Right lung (tissue), 2 donors: ENCODE measurements at regions not wholly inside any gene's neighbourhood (a gene's known extent, or its start where the extent isn't known, plus 50 kb on each side); places are given as distances from the start of the nearest gene placed in this dataset.

ENCODE experiments used
- DNase-seq, 2 donors: peaks; one replicate each; pipeline ENCODE4 v3.0.0-alpha.2; 2013

DNA sequence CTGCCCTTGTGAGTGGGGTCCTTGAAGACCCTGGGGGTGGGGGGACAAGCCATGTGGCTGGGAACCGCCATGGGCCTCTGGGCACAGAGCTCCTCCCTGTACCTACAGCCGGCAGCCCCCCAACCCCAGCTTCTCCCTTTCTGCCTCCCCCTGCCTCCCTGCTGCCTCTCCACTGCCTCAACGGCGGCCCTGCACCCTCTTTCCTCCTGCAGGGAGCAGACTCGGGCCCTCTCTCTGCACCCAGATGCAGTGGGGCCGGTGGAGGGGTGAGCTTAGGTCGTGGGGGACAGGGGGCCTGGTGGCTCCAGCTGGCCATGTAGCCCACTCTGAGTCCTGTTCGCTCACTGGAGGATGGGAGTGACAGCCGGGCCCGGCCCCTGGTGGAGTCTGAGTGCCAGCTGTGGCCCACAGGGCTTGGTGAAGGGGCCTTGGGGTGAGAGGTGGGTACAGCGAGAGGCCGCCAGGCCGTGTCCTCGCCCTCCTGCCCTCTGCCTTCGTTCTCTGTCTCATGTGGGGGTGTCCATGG, 139.3 kb upstream of the COL5A1 start:
- DNase-seq, result no peak

DNA sequence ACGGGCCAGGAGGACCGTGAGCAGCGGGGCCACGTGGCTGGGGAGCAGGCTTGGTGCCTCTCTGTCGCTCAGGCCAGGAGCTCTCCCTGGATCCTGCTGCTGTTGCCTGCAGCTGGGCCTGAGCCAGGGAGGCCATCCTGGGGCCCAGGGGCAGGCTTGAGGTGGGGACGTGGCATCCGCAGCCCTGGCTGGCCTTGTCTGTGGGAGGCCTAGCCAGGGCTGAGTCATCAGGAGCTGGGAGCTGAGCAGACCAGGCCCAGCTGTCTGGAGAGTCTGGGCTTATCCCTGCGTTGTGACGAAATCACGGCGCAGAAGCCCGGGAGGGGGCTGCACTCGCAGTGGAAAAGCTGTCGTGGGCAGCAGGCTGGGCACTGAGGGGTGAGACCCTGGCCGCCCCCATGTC, 138.8 kb upstream of the COL5A1 start:
- peak; percentile 83 to 85 for DNase-seq

- DNase-seq, result no peak
These were observed 138.1 kb upstream of the COL5A1 start for GRCh38 chr9:134503301-134504105.

DNA sequence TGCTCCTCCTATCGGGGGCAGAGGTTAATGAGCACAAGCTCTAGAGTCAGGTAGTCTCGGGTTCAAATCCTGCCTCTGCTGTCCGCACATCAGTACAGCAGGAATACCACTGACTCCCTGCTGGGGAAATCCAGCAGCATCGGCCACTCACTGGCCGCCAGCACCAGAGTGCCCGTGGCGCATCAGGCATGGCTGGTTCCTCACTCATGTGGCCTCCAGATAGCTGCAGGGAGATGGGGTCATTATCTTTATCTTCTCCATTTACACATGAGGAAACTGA, 137.6 kb upstream of the COL5A1 start:
- no peak for DNase-seq

DNA sequence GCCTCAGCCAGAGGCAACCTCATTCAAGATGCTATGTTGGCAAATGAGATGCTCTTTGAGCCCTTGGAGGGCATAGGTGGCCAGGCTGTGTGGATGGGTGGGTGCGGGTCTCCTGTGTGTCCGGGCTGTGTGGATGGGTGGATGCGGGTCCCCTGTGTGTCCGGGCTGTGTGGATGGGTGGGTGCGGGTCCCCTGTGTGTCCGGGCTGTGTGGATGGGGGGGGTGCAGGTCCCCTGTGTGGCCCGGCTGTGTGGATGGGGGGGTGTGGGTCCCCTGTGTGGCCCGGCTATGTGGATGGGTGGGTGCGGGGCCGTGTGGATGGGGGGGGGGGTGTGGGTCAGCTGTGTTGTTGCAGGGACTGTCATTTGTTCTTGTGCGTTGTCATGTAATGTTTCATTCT, 136.6 kb upstream of the COL5A1 start:
- DNase-seq, result no peak

DNA sequence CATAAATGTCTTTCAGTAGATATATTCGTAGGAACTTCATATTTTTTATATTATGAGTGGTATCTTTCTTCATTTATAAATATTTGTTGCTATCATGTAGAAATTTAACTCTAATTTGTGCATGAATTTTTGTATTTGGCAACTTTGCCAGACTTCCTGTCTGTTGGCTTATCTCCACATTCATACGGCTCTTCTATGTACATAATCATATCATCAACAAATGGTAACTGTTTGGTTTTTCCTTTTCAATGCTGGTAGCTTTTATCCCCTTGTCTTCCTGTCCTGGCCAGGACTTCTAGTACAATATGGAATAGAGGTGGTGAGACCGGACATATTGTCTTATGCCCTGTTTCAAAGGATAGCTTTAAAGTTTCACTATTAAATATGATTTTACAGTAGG, 132.3 kb upstream of the COL5A1 start:
- DNase-seq, result no peak

DNA sequence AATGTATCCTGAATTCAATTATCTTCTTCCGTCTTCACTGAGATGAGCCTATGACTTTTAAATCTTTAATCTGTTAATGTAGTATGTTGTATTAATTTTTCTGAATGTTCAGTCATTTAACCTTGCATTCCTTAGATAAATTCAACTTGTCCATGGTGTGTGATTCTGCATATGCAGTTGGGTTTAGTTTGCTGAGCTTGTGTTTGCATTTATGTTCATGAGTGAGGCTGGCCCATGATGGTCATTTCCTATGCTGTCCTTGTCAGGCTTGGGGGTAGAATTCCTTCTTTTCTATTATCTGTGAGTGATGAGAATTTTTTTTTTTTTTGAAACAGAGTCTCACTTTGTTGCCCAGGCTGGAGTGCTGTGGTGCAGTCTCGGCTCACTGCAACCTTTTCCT, 131.8 kb upstream of the COL5A1 start:
- no peak for DNase-seq

- no peak for DNase-seq
These were observed 127.1 kb upstream of the COL5A1 start for GRCh38 chr9:134514503-134514902.

DNA sequence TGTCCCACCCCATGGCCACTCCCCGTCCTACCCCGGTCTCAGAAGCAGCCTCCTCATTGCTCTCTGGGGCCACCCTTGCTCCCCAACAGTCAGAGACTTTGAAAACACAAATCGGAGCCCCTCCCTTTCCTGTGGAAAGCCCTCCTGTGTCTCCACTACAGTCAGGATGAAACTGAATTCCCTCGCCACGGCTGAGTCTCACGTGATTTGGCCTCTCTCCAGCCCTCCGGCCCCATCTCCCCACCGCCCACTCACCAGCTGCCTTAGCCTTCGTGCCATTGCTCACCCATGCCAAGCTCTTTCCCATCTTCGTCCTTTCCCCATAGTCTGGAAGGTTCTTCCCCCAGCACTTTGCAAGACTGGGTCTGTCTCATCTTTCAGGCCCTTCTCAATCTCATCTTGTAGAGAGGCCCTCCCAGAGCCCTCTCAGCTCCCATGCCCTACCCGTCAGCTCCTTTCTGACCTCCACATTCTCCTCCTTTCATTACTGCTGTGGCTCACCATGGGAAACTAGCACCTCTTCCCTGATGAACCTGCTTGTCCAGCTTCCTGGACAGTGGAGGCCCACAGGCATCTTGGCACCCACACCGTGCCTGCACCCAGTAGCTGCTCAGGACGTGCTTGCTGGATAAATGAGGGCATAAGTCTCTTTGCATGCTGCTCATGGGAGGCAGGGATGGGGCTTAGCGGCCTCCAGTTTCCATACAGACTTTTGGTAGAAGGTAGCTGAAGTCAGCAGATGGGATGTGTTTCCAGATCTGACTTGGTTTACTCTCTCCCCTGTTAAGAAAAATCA, 126.4 kb upstream of the COL5A1 start:
- no peak for DNase-seq

- no peak for DNase-seq
These were observed 125.1 kb upstream of the COL5A1 start for GRCh38 chr9:134516464-134516863.

- DNase-seq, result no peak
These were observed 124.4 kb upstream of the COL5A1 start for GRCh38 chr9:134517069-134517680.

GRCh38 chr9:134518004-134518606, 123.5 kb upstream of the COL5A1 start:
- no peak for DNase-seq

DNA sequence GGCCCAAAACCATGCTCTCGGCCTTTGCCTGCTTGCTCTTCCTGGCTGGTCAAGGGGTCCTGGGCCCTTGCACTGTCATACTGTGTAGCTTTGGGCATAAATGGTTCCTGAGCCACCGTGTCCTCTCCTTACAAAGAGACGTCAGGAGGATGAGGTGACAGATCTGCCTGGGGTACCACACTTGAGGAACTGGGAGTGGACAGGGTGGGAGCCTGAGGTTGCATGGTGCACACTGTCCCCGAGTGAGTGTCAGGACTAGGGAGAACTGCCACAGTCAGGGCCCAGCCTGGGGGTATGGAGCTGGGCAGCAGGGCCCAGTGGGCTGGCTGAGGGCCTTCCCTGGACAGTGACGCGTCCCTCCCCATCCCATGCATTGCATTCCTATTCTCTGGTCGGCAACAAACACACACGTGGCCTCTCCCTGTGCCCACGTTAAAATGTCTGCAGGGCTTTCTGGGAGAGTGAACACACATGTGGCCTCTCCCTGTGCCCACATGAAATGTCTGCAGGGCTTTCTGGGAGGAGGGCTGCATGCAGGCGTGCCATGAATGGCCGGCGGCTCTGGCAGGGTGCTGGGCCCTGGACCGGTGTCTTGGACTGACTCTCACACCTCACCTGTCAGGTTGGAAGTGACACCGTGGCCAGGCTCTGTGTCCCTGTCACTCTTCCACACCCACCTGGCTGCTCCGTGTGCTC, 122.1 kb upstream of the COL5A1 start:
- no peak for DNase-seq

GRCh38 chr9:134521817-134522501, 119.6 kb upstream of the COL5A1 start:
- no peak for DNase-seq

GRCh38 chr9:134522502-134522848, 119.1 kb upstream of the COL5A1 start:
- no peak for DNase-seq

DNA sequence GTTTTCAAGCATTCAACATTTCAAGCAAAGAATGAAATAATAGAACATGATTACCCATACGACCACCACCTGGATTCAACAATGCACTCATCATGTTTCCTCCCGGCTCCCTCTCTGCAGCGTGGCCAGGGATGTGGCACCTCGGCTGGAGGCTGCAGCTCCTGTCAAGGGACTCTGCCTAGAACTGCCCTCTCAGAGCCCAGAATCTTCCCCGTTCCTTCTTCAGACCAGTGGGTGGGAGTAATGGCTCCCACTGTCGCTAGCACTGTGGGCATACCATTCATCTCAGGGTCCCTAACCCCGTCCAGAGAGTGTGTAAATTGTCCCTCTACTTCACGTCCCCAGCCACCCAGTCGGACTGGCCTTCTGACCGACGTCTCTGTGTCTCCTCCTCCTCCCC, 118.6 kb upstream of the COL5A1 start:
- DNase-seq, result no peak

- DNase-seq, result no peak
These were observed 116.4 kb upstream of the COL5A1 start for GRCh38 chr9:134525070-134525815.

DNA sequence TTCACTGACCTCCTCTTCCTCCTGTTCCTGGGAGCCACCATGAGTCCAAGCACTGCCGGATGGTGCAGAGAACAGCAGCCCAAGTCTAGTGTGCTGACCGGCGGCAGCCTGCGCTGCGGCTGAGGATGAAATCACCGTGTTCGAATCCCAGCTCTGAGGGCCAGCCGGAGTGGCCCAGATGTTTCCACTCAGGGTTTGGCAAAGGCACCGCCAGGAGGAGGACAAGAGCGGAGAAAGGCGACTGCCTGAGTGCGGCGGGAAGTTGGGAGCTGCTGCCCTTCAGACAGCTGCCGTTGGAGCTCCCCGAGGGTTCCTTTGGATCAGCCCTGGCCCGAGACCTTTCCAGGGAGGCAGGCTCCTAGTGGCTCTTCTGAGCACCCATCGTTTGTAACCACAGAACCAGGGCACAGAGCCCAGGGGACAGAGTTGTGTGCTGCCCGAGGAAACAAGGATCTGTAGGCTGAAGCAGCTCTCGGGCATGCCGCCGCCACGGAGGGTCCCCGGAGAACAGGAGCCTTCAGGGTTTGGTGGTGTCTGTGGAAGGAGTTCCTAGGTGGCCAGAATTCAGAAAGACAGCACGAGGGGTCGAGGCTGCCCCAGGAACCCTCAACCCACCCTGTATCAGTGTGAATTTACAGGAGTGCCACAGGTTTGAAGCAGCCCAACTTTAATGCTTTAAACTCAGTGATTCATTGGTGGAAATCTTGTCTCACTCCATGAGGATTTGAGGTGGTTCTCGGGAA, 115.6 kb upstream of the COL5A1 start:
- no peak for DNase-seq

DNA sequence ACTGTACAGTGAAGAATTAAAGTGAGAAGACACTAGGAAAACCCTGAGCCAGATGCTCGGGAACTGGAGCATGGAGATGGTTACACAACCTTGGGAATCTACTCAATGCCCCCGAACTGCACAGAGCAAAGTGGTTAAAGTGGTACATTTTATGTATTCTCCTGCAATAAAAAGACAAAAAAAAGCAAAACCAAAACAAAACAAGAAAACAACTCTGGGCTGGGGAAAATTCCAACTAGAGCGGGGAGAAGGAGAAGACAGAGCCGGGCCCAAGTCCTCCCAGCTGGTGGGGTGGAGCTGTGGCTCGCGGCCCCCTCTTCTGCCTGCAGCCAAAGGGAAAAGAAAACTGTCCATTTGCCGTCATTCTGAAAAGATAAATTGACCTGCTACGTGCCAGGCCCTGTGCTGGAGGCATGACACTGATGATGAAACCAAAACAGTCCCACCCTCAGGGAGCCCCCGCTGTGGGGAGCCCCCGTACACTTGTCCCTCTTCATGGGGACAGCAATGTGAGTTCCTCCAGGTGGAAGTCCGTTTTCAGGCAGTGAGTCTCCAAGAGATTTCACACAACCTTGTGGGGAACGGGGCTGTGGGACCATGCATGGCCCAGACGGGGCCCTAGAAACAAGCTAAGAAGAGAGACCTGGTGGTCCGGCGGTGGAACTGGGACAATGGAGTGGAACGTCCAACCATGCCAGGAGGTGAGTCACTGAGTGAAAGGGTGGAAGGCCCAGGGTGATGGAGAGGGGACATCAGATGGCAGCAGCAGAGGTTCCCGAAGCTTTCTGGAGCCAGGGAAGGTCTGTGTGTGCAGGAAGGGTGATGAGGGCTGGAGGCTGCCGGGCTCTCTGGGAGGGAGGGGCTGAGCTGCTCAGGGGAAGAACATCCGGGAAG, 114.8 kb upstream of the COL5A1 start:
- no peak for DNase-seq
